HG02571 (cell line): ENCODE measurements at regions not wholly inside any gene's neighbourhood (a gene's known extent, or its start where the extent isn't known, plus 50 kb on each side); places are given as distances from the start of the nearest gene placed in this dataset.
"Not testable (repeated sequence)": the region's sequence is repeated elsewhere in the genome, so short reads cannot be mapped to it uniquely, and the experiment has no call there.

Experiments
- ATAC-seq: cut with Tn5 transposase; IDR thresholded peaks from one replicate; pipeline ENCODE4 v1.9.1; 2021; ENCODE audit warnings: mild to moderate bottlenecking, moderate library complexity; ENCODE audit not compliant: unreplicated experiment

- ATAC-seq: no peak
These were observed 147.0 kb upstream of the ZNF366 start for GRCh38 chr5:72654231-72654630.

GRCh38 chr5:72653586-72653985, 146.4 kb upstream of the ZNF366 start:
- ATAC-seq: no peak

GRCh38 chr5:72651779-72652178, 144.6 kb upstream of the ZNF366 start:
- no peak for ATAC-seq

- no peak for ATAC-seq
These were observed 143.9 kb upstream of the ZNF366 start for GRCh38 chr5:72651109-72651508.

- no peak for ATAC-seq
These were observed 142.2 kb upstream of the ZNF366 start for GRCh38 chr5:72649449-72649848.

- no peak for ATAC-seq
These were observed 141.3 kb upstream of the ZNF366 start for GRCh38 chr5:72648480-72648879.

- no peak for ATAC-seq
These were observed 140.6 kb upstream of the ZNF366 start for GRCh38 chr5:72647806-72648205.

GRCh38 chr5:72646246-72646866, 139.1 kb upstream of the ZNF366 start:
- ATAC-seq: no peak

- ATAC-seq: no peak
These were observed 138.0 kb upstream of the ZNF366 start for GRCh38 chr5:72645064-72645846.

GRCh38 chr5:72644296-72644695, 137.1 kb upstream of the ZNF366 start:
- no peak for ATAC-seq

- ATAC-seq: no peak
These were observed 134.0 kb upstream of the ZNF366 start for GRCh38 chr5:72641164-72641563.

- ATAC-seq: no peak
These were observed 129.8 kb upstream of the ZNF366 start for GRCh38 chr5:72637058-72637457.

GRCh38 chr5:72636565-72636964, 129.4 kb upstream of the ZNF366 start:
- ATAC-seq: not testable (repeated sequence)

GRCh38 chr5:72634444-72634843, 127.2 kb upstream of the ZNF366 start:
- no peak for ATAC-seq

GRCh38 chr5:72633649-72634048, 126.4 kb upstream of the ZNF366 start:
- ATAC-seq: no peak

- no peak for ATAC-seq
These were observed 125.8 kb upstream of the ZNF366 start for GRCh38 chr5:72633041-72633445.

GRCh38 chr5:72630721-72631120, 123.5 kb upstream of the ZNF366 start:
- no peak for ATAC-seq

- ATAC-seq: no peak
These were observed 122.9 kb upstream of the ZNF366 start for GRCh38 chr5:72630081-72630480.

GRCh38 chr5:72628771-72629371, 121.7 kb upstream of the ZNF366 start:
- no peak for ATAC-seq

GRCh38 chr5:72625332-72625731, 118.1 kb upstream of the ZNF366 start:
- no peak for ATAC-seq

GRCh38 chr5:72624641-72625236, 117.5 kb upstream of the ZNF366 start:
- no peak for ATAC-seq

- ATAC-seq: no peak
These were observed 116.7 kb upstream of the ZNF366 start for GRCh38 chr5:72623936-72624335.
